ENCODE measurements at regions not wholly inside any gene's neighbourhood (a gene's known extent, or its start where the extent isn't known, plus 50 kb on each side); places are given as distances from the start of the nearest gene placed in this dataset.

GRCh38 chr6:167695831-167696230 is 130.9 kb upstream of the AFDN start:
- no peak for TF ChIP-seq CTCF (IDR thresholded peaks at IDR 0.05; ENCODE audit: low read depth, low read length)
- H3K4me3 ChIP-seq (ENCODE audit: low read depth, low read length), result no peak overlapping the region
- in situ Hi-C loops (cut with HindIII; ENCODE audit: low sequenced_read_pairs), result no loop called here
- no peak for DNase-seq (ENCODE audit: low read depth, low spot score)

GRCh38 chr6:167696296-167696695 is 130.4 kb upstream of the AFDN start:
- H3K4me3 ChIP-seq (ENCODE audit: low read depth, low read length), result no peak overlapping the region
- TF ChIP-seq CTCF (IDR thresholded peaks at IDR 0.05; ENCODE audit: low read depth, low read length), result no peak
- DNase-seq (ENCODE audit: low read depth, low spot score), result no peak
- in situ Hi-C loops (cut with HindIII; ENCODE audit: low sequenced_read_pairs), result no loop called here

- in situ Hi-C loops (cut with HindIII; ENCODE audit: low sequenced_read_pairs), result no loop called here
- H3K4me3 ChIP-seq (ENCODE audit: low read depth, low read length), result no peak overlapping the region
- no peak for TF ChIP-seq CTCF (IDR thresholded peaks at IDR 0.05; ENCODE audit: low read depth, low read length)
- peak; percentile 17 for DNase-seq (ENCODE audit: low read depth, low spot score)
Observed at GRCh38 chr6:167697316-167697715, 129.4 kb upstream of the AFDN start.

GRCh38 chr6:167698540-167698939 is 128.2 kb upstream of the AFDN start:
- no peak for TF ChIP-seq CTCF (IDR thresholded peaks at IDR 0.05; ENCODE audit: low read depth, low read length)
- DNase-seq (ENCODE audit: low read depth, low spot score), result no peak
- in situ Hi-C loops (cut with HindIII; ENCODE audit: low sequenced_read_pairs), result no loop called here

GRCh38 chr6:167699141-167699931 is 127.4 kb upstream of the AFDN start:
- H3K4me3 ChIP-seq (ENCODE audit: low read depth, low read length), result no peak overlapping the region

More at GRCh38 chr6:167698540-167698939, 128.2 kb upstream of the AFDN start:
- H3K4me3 ChIP-seq (ENCODE audit: low read depth, low read length), result no peak overlapping the region

GRCh38 chr6:167700199-167700598 is 126.5 kb upstream of the AFDN start:
- no peak for TF ChIP-seq CTCF (IDR thresholded peaks at IDR 0.05; ENCODE audit: low read depth, low read length)
- H3K4me3 ChIP-seq (ENCODE audit: low read depth, low read length), result no peak overlapping the region
- no peak for DNase-seq (ENCODE audit: low read depth, low spot score)
- in situ Hi-C loops (cut with HindIII; ENCODE audit: low sequenced_read_pairs), result no loop called here

More at GRCh38 chr6:167699141-167699931, 127.4 kb upstream of the AFDN start:
- peak; percentile 47 for DNase-seq (ENCODE audit: low read depth, low spot score)
- no peak for TF ChIP-seq CTCF (IDR thresholded peaks at IDR 0.05; ENCODE audit: low read depth, low read length)
- in situ Hi-C loops (cut with HindIII; ENCODE audit: low sequenced_read_pairs), result no loop called here

Measured in astrocyte of the spinal cord (primary cell).